PC-3 (cell line): ENCODE measurements at regions not wholly inside any gene's neighbourhood (a gene's known extent, or its start where the extent isn't known, plus 50 kb on each side); places are given as distances from the start of the nearest gene placed in this dataset.

ENCODE experiments used
- EZH2 ChIP-seq: fragments of 300-600 bp; sonication (generic); IDR thresholded peaks from one replicate; pipeline ENCODE4 v1.6.1; 2017; ENCODE audit warnings: antibody characterized with exemption, mild to moderate bottlenecking, low read length; ENCODE audit not compliant: unreplicated experiment
- EZH2phosphoT487 ChIP-seq: fragments of 300-600 bp; sonication (generic); IDR thresholded peaks from 2 replicates; pipeline ENCODE4 v1.6.1; 2018; ENCODE audit warnings: mild to moderate bottlenecking, antibody characterized with exemption, low read length, borderline replicate concordance
- TF ChIP-seq, protein P1 (sequence below): fragments of 300-600 bp; sonication (generic); conservative IDR thresholded peaks from 2 replicates; pipeline ENCODE4 v1.5.1; 2017; ENCODE audit warnings: antibody characterized with exemption, low read depth, mild to moderate bottlenecking, low read length

DNA sequence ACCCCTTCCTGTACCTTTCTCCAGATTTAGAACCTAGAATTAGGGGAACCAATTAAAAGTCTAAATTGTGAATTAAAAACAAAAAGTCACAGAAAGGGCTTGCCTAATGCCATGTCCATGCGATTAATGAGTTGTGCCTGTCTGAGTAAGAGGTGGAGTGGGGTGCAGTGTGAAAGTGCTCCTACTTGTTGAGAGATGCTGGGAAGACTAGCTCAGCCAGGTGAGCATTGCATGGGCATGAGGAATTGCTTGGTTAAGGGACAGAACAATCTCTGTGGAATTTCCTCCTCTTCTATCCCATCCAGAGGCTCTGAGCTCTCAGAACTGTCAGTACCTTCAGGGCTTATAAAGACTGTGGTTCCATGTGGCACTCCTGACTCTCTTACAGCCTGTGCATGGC lies 159.0 kb upstream of the UBL3 start:
- TF ChIP-seq, protein P1, sequence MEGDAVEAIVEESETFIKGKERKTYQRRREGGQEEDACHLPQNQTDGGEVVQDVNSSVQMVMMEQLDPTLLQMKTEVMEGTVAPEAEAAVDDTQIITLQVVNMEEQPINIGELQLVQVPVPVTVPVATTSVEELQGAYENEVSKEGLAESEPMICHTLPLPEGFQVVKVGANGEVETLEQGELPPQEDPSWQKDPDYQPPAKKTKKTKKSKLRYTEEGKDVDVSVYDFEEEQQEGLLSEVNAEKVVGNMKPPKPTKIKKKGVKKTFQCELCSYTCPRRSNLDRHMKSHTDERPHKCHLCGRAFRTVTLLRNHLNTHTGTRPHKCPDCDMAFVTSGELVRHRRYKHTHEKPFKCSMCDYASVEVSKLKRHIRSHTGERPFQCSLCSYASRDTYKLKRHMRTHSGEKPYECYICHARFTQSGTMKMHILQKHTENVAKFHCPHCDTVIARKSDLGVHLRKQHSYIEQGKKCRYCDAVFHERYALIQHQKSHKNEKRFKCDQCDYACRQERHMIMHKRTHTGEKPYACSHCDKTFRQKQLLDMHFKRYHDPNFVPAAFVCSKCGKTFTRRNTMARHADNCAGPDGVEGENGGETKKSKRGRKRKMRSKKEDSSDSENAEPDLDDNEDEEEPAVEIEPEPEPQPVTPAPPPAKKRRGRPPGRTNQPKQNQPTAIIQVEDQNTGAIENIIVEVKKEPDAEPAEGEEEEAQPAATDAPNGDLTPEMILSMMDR: no peak
- TF ChIP-seq EZH2 (no peak), EZH2phosphoT487 (no peak)
